Colonic mucosa (tissue), 4 donors: ENCODE measurements at regions not wholly inside any gene's neighbourhood (a gene's known extent, or its start where the extent isn't known, plus 50 kb on each side); places are given as distances from the start of the nearest gene placed in this dataset.

Experiments used
- DNase-seq: peaks from one replicate; pipeline ENCODE4 v3.0.0-alpha.2; 2020
- H3K27ac ChIP-seq: fragments of 200-600 bp; one replicate; pipeline ENCODE4 v1.8.0; 2021
- H3K27me3 ChIP-seq: fragments of 200-600 bp; one replicate; pipeline ENCODE4 v1.8.0; 2021
- H3K36me3 ChIP-seq: fragments of 200-600 bp; one replicate; pipeline ENCODE4 v1.8.0; 2021
- H3K4me1 ChIP-seq: fragments of 200-600 bp; one replicate; pipeline ENCODE4 v1.8.0; 2021; ENCODE audit warnings: mild to moderate bottlenecking
- H3K4me3 ChIP-seq: fragments of 200-600 bp; one replicate; pipeline ENCODE4 v1.8.0; 2021
- H3K9ac ChIP-seq, 2 donors: one replicate each; pipeline ENCODE4 v1.7.0; 2013; ENCODE audit warnings: control low read depth in 2 of 2, low read depth in 2 of 2, low read length in 2 of 2
- H3K9me3 ChIP-seq: fragments of 200-600 bp; one replicate; pipeline ENCODE4 v1.8.0; 2021
- CTCF ChIP-seq: fragments of 200-600 bp; IDR thresholded peaks from one replicate; pipeline ENCODE4 v1.8.0; 2022; ENCODE audit warnings: antibody characterized with exemption, mild to moderate bottlenecking
- intact Hi-C: fragments of 100-400 bp; cut with DNase I; formaldehyde crosslinking; loops from one replicate; pipeline ENCODE4 v1.14.1; 2022
- donor health status: healthy.
- donor health status: DM: no; HTN: no; CAD: no.
- donor health status: DM: no; HTN: no; CAD: no.

- no peaks in the 10 kb centered on the region for H3K4me1 ChIP-seq
- no peaks in the 10 kb centered on the region for H3K36me3 ChIP-seq
- no peak overlapping the region for H3K9ac ChIP-seq
- intact Hi-C loops = no loop called here
- no peak for DNase-seq
- no peaks in the 10 kb centered on the region for H3K9me3 ChIP-seq
- no peak overlapping the region for H3K27ac ChIP-seq
- H3K4me3 ChIP-seq = no peak overlapping the region
- H3K27me3 ChIP-seq = no peaks in the 10 kb centered on the region
- TF ChIP-seq CTCF = no peak
Observed at GRCh38 chr2:66364495-66365333, 70.2 kb upstream of the MEIS1 start.

- no peaks in the 10 kb centered on the region for H3K36me3 ChIP-seq
- H3K9ac ChIP-seq = no peak overlapping the region
- intact Hi-C loops = no loop called here
- H3K9me3 ChIP-seq = no peaks in the 10 kb centered on the region
- H3K27ac ChIP-seq = no peak overlapping the region
- H3K4me1 ChIP-seq = no peaks in the 10 kb centered on the region
- H3K27me3 ChIP-seq = no peaks in the 10 kb centered on the region
- no peak for DNase-seq
- no peak for TF ChIP-seq CTCF
- H3K4me3 ChIP-seq = no peak overlapping the region
Observed at GRCh38 chr2:66362701-66363100, 72.2 kb upstream of the MEIS1 start.

GRCh38 chr2:66346231-66346664 lies 88.7 kb upstream of the MEIS1 start:
- no peaks in the 10 kb centered on the region for H3K36me3 ChIP-seq
- no peaks in the 10 kb centered on the region for H3K4me1 ChIP-seq
- H3K27ac ChIP-seq = no peak overlapping the region
- no peaks in the 10 kb centered on the region for H3K9me3 ChIP-seq
- no peak overlapping the region for H3K9ac ChIP-seq
- H3K27me3 ChIP-seq = no peaks in the 10 kb centered on the region
- DNase-seq = no peak
- no peak for TF ChIP-seq CTCF
- no peak overlapping the region for H3K4me3 ChIP-seq
- intact Hi-C loops = no loop called here

GRCh38 chr2:66344087-66344663 lies 90.8 kb upstream of the MEIS1 start:
- H3K9ac ChIP-seq = no peak overlapping the region
- no peaks in the 10 kb centered on the region for H3K27me3 ChIP-seq
- no peak overlapping the region for H3K27ac ChIP-seq
- H3K4me3 ChIP-seq = no peak overlapping the region
- no peak for TF ChIP-seq CTCF
- no peak for DNase-seq
- no peaks in the 10 kb centered on the region for H3K9me3 ChIP-seq
- no peaks in the 10 kb centered on the region for H3K36me3 ChIP-seq
- intact Hi-C loops = no loop called here
- H3K4me1 ChIP-seq = no peaks in the 10 kb centered on the region

- Histone ChIP-seq H3K4me3 (no peak overlapping the region), H3K27me3 (no peaks in the 10 kb centered on the region), H3K36me3 (no peaks in the 10 kb centered on the region), H3K27ac (no peak overlapping the region), H3K4me1 (no peaks in the 10 kb centered on the region), H3K9me3 (no peaks in the 10 kb centered on the region), H3K9ac (no peak overlapping the region)
- DNase-seq = no peak
- intact Hi-C loops = no loop called here
- no peak for TF ChIP-seq CTCF
Observed at GRCh38 chr2:66343259-66343658, 91.7 kb upstream of the MEIS1 start.
